Ovary (tissue), 7 donors: ENCODE measurements at regions not wholly inside any gene's neighbourhood (a gene's known extent, or its start where the extent isn't known, plus 50 kb on each side); places are given as distances from the start of the nearest gene placed in this dataset.

Experiments
- DNase-seq, 5 donors: peaks; one replicate each; pipeline ENCODE4 v3.0.0-alpha.2; 2019 to 2020
- H3K27ac ChIP-seq, 2 donors: fragments of 200-600 bp; one replicate each; pipeline versions ENCODE4 v1.5.1 to v1.8.0; 2019 to 2022
- H3K27me3 ChIP-seq: fragments of 200-600 bp; one replicate; pipeline ENCODE4 v1.8.0; 2022
- H3K36me3 ChIP-seq: fragments of 200-600 bp; sonication (generic); one replicate; pipeline ENCODE4 v1.5.1; 2019
- H3K4me1 ChIP-seq: one replicate; pipeline ENCODE4 v1.8.1; 2013; ENCODE audit warnings: mild to moderate bottlenecking, moderate library complexity; ENCODE audit not compliant: insufficient read depth
- H3K4me3 ChIP-seq: fragments of 200-600 bp; sonication (generic); one replicate; pipeline ENCODE4 v1.5.1; 2017
- H3K9me3 ChIP-seq, 2 donors: fragments of 200-600 bp in 1 of 2; sonication (generic) in 1 of 2; one replicate each; pipeline versions ENCODE4 v1.5.1 to v1.8.1; 2013 to 2019; ENCODE audit warnings: mild to moderate bottlenecking in 1 of 2, moderate library complexity in 1 of 2
- EP300 ChIP-seq: sonication (generic); formaldehyde crosslinking; IDR thresholded peaks from one replicate; pipeline ENCODE4 v1.6.1; 2017; ENCODE audit warnings: antibody characterized with exemption
- POLR2A ChIP-seq: fragments of 450-650 bp; IDR thresholded peaks from one replicate; pipeline ENCODE4 v1.6.1; 2017; ENCODE audit warnings: antibody characterized with exemption, mild to moderate bottlenecking, moderate library complexity
- WGBS, 3 donors: extraction: QIAGEN DNeasy Blood & Tissue Kit in 1 of 3; methylation state at CpG; one replicate each; pipeline versions ENCODE4 v1.1.5 to v1.1.7; 2013 to 2017; 5-methylcytosine and 5-hydroxymethylcytosine counted together
- intact Hi-C, 4 donors: fragments of 100-400 bp; cut with DNase I; formaldehyde crosslinking; loops; one replicate each; pipeline versions ENCODE4 v1.11.0 to v1.15.1; 2022 to 2023
- TF ChIP-seq, protein P1 (sequence below), 3 donors: fragments of 450-650 bp in 2 of 3; fragments of 200-600 bp in 1 of 3; IDR thresholded peaks; one replicate each; pipeline versions ENCODE4 v1.5.1 to v1.8.0; 2016 to 2022; ENCODE audit warnings: antibody characterized with exemption in 3 of 3, mild to moderate bottlenecking in 1 of 3
- donor health status: DM: no; HTN: no; CAD: no; lungs with moderate emphysema.
- donor health status: DM: no; HTN: no; CAD: no.
- donor health status: Bipolar disorder and iron deficiency.
- donor health status: DM: no; HTN: no; CAD: no.
- donor health status: DM: yes; HTN: yes; CAD: no.

DNA sequence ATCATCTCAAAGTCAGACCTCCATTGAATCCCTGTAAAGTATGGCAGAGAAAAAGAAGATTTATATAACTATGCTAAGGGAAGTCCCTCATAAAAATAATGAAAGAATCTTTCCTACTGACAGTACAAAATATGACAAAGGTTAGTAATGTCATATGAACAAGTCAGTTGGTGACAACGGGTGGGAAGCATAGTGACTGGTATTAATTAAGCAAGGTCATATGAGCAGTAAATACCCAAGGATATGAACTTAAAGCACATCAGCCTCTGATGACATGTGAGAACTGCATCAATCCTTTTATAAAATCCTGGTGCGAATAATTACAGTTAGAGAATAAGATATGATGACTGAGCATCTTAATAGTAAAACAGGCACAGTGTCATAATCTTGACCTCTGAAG is 364.8 kb upstream of the GALNTL6 start:
- Histone ChIP-seq H3K4me3 (no peak overlapping the region), H3K9me3 (no peaks in the 10 kb centered on the region), H3K27ac (no peak overlapping the region), H3K36me3 (no peaks in the 10 kb centered on the region), H3K4me1 (no peaks in the 10 kb centered on the region), H3K27me3 (no peaks in the 10 kb centered on the region)
- intact Hi-C loops, result no loop called here
- 65 to 80% (median 74%) methylated on average over 2 of the region's 2 CpGs for WGBS, 3 donors
- no peak for DNase-seq
- TF ChIP-seq POLR2A, result no peak
- TF ChIP-seq, protein P1, sequence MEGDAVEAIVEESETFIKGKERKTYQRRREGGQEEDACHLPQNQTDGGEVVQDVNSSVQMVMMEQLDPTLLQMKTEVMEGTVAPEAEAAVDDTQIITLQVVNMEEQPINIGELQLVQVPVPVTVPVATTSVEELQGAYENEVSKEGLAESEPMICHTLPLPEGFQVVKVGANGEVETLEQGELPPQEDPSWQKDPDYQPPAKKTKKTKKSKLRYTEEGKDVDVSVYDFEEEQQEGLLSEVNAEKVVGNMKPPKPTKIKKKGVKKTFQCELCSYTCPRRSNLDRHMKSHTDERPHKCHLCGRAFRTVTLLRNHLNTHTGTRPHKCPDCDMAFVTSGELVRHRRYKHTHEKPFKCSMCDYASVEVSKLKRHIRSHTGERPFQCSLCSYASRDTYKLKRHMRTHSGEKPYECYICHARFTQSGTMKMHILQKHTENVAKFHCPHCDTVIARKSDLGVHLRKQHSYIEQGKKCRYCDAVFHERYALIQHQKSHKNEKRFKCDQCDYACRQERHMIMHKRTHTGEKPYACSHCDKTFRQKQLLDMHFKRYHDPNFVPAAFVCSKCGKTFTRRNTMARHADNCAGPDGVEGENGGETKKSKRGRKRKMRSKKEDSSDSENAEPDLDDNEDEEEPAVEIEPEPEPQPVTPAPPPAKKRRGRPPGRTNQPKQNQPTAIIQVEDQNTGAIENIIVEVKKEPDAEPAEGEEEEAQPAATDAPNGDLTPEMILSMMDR (IDR thresholded peaks at IDR 0.05), result no peak
- no peak for TF ChIP-seq EP300

DNA sequence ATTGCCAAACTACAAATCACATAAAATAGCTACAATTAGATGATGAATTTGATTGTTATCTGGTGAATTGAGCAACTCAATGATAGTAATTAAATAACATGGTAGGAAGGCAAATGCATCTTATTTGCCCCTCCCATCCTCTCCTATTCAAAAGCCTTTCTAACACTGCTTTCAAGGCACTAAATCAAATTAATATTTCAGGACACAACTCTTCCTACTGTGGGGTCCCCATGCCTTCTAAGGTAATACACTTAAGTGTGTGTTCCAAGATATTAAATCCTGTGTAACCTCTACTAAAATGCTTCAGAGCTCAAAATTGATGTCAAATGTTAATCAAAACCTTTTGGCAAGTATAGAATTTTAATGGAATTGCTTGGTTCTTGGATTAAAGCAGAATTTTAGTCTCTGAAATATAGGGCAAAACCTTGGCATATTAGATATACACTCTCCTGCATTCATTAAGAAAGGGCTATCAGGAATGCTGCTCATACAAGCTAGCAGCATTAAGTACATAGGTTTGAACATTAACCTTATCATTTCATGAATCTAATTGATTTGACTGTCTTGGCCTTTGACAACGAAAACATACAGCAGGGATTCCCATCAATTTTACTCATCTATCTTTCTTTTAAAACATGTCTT is 371.8 kb upstream of the GALNTL6 start:
- no peaks in the 10 kb centered on the region for H3K9me3 ChIP-seq
- H3K36me3 ChIP-seq, result no peaks in the 10 kb centered on the region
- no peak for DNase-seq
- intact Hi-C loops, result no loop called here
- no peaks in the 10 kb centered on the region for H3K4me1 ChIP-seq
- no peak overlapping the region for H3K4me3 ChIP-seq
- no peaks in the 10 kb centered on the region for H3K27me3 ChIP-seq
- WGBS, 3 donors, result 51 to 81% (median 76%) methylated on average over 1 of the region's 1 CpG
- no peak overlapping the region for H3K27ac ChIP-seq
- TF ChIP-seq, protein P1 (IDR thresholded peaks at IDR 0.05), result no peak
- no peak for TF ChIP-seq EP300
- TF ChIP-seq POLR2A, result no peak

GRCh38 chr4:171433674-171434073 is 379.5 kb upstream of the GALNTL6 start:
- Histone ChIP-seq H3K36me3 (no peaks in the 10 kb centered on the region), H3K9me3 (no peaks in the 10 kb centered on the region), H3K27me3 (no peaks in the 10 kb centered on the region), H3K4me3 (no peak overlapping the region), H3K27ac (no peak overlapping the region), H3K4me1 (no peaks in the 10 kb centered on the region)
- no peak for DNase-seq
- TF ChIP-seq, protein P1 (IDR thresholded peaks at IDR 0.05), result no peak
- TF ChIP-seq EP300 (no peak), POLR2A (no peak)
- intact Hi-C loops, result no loop called here

DNA sequence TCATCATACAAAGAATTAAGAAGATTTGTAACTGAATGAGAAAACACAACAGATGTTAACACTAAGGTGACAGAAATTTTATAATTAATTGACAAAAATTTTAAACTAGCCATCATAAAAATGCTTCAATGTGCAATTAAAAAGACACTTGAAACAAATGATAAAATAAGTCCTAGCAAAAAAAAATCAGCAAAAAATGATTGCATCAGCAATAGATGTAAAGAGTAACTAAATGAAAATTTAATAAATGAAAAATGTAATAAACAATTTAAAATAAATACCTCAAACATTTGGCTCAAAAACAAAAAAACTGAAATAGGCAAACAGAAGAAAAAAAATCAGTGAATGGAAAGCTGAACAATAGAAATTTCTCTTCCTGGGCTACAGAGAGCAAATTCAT is 380.7 kb upstream of the GALNTL6 start:
- Histone ChIP-seq H3K4me1 (no peaks in the 10 kb centered on the region), H3K36me3 (no peaks in the 10 kb centered on the region), H3K4me3 (no peak overlapping the region), H3K9me3 (no peaks in the 10 kb centered on the region), H3K27ac (no peak overlapping the region), H3K27me3 (no peaks in the 10 kb centered on the region)
- intact Hi-C loops, result no loop called here
- TF ChIP-seq, protein P1 (IDR thresholded peaks at IDR 0.05), result no peak
- TF ChIP-seq EP300 (no peak), POLR2A (no peak)
- no peak for DNase-seq
